A172 (cell line): ENCODE measurements at regions not wholly inside any gene's neighbourhood (a gene's known extent, or its start where the extent isn't known, plus 50 kb on each side); places are given as distances from the start of the nearest gene placed in this dataset.

Experiments
- DNase-seq: peaks from one replicate; pipeline ENCODE4 v3.0.0-alpha.2; 2015; ENCODE audit warnings: low spot score

DNA sequence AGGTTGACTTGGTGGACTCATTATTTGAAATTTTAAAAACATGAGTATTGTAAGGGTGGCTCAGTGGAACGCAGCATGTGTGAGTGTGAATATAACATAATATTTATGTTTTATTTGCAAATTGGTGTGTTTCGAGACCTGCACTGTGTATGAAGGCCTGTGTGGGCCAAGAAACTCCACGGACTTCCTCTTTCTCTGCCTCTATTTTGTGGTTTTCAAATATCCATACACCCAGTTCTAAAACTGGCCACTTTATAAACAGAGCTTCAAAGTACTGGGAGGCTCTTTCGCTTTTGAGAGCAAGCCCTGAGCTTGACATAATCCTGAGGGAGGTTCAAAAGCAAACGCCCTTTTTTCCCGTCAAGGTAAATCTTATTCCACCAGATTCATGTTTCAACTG is 187.7 kb downstream of the GPAT3 start:
- DNase-seq, result no peak

DNA sequence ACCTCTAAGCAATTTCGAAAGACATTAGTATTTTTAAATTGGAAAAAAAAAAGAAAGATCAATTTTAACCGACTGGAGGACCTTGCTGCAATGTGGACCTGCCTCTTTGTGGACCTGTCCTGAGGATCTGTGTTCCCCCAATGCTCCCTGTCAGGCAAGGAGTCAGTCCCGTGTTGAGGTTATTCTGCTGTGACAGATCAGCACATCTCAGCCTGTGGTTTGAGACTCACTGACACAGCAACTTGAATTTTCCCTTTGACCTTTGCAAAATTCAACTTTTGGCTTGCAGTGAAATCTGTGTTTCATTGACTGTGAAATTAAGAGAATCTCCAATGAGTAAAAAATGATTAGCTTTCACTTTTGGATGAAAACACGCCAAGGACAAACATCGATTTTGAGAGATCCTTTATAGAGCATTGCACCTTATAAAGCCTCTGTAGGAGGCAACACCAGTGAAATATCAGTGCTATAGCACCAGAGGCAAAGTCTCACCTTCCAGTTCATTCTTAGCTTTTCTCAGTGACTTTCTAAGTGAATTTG is 186.9 kb downstream of the GPAT3 start:
- no peak for DNase-seq

GRCh38 chr4:83716874-83717273 is 181.0 kb downstream of the GPAT3 start:
- no peak for DNase-seq

- no peak for DNase-seq
Measured at GRCh38 chr4:83712890-83713289, 177.0 kb downstream of the GPAT3 start.

DNA sequence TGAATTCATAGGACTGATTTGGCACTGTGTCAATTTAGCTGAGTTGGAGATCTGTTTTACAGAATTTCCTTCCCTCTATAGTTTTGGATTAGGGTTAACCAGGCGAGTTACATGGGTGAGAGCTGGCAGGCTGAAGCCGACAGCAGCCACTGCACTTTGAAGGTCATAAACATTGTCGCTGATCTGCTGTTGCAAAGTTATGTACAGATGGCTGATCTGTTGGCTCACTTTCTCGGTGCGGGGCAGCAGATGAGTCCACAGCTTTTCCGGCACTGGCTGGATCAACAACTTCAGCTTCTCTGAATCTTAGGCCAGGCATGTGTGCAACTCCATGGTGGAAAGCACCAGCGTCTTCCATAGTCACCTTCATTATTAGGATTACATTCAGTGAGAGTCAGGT is 173.7 kb downstream of the GPAT3 start:
- no peak for DNase-seq

DNA sequence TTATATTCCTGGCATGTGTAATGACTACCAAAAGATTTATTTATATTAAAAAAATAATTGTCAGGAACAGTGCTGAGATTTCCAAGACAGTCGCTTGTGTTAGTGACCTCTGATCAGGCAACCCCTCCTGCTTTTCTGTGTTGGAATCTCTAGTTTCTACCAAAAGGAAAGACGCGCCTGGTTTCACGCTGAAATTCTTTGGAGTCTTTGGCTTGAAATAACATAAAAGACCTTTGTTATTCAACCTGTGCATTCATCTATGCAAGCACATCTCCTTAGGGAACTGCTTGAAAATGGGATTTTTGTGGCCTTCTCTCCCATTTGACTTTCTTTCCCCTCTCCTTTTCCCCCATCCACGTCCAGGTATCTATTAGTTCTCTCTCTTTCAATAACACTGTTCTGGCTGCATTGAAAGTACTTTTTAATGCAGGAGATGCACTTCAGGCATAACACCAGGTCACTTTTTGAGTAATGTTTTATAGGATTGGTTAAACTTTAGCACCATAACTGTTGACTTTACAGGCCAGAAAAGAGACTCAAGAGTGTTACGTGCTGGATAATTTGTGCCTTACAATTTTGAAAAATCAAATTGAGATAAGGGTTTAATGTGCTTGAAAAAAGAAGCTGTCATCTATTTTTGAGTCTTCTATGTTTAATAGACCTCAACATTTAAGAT is 172.7 kb downstream of the GPAT3 start:
- DNase-seq, result no peak

GRCh38 chr4:83704786-83705185 is 168.9 kb downstream of the GPAT3 start:
- DNase-seq, result no peak

GRCh38 chr4:83703752-83704151 is 167.8 kb downstream of the GPAT3 start:
- DNase-seq, result no peak

DNA sequence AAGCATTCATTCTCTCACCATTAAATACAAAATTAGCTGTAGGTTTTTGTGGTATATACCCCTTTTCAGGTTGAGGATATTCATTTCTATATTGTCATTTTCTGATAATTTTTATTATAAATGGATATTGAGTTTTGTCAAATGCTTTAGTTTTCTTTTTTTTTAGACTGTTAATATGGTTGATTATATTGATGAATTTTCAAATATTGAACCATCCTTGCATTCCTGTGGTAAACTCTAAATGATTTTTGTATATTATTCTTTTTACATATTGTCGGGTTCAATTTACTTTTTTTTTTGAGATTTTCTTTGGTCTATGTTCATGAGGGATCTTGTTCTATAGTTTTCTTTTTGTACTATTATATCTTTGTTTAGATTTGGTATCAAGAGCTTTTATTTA is 165.1 kb downstream of the GPAT3 start:
- no peak for DNase-seq

- DNase-seq, result no peak
Measured at GRCh38 chr4:83699358-83699757, 163.4 kb downstream of the GPAT3 start.

DNA sequence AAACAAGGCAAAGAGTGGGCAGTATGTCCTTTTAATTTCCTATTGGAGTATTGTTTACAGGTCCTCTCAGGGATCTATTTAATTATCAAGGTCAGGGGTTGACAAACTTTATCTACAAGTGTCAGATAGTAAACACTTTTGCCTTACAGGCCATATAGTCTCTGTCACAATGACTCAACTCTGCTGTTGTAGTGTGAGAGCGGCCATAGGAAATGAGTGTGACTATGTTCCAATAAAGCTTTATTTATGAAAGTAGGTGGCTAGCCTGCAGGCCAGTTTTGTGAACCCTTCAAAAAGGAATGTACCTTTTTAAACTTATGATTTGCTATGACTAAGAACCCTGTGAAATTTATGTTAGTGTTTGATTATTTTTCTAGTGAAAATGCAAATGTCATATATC is 156.1 kb downstream of the GPAT3 start:
- peak; percentile 7 for DNase-seq

DNA sequence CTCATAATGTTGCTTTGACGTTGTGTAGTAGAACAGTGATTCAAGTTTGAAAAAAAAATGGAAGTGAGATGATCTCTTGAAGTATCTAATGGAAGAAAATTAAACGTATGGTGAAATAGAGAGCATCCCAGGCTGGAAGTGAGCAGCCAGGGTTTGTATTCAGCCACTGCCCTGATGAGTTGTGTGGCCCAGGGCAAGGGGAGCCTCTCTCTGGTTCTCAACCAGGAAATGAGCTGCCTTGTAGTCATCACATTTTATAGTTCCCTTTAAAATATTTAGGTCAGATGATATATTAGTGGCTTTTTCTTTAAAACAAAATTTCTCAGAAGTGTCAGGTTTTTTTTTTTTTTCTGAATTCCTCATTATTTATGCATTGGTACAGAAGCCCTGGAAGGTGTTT is 150.3 kb downstream of the GPAT3 start:
- DNase-seq, result peak; percentile 69

- no peak for DNase-seq
Measured at GRCh38 chr4:83679692-83680091, 143.8 kb downstream of the GPAT3 start.

DNA sequence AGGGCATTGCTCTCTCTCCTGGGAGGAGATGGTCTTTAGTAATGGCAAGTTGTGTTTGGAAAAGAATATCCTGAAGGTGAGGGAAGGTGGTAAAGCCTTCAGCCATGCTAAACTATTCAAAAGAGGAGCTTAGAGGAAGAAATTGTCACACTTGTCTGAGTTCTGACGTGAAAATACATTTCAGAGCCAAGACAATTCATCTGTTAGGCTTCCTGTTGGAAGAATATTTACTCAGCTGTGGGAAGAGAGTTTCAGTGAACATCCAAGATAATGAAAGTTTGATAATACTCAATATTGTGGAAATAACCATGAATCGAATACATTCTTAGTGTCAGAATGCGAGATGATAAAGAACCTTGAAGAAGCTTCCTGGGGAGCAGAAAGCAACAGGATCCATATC is 143.3 kb downstream of the GPAT3 start:
- no peak for DNase-seq

DNA sequence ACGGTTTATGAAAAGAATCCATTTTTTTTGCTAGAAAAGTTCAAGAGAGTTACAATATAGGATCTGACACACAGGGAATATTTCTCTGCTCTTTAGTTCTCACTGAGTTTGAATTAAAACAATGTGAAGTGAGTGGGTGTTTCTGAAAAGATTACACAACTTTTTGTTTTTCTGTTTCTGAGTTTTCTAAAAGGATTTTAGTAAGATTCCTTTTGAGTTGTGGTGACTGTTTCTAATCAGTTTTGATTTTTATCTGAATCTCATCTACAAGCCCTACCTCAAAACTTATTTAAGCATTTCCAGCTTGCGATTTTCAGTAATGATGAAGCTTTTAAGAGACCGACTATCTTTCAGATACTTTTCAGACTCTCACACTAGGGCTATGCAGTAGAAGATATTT is 141.7 kb downstream of the GPAT3 start:
- DNase-seq, result no peak

DNA sequence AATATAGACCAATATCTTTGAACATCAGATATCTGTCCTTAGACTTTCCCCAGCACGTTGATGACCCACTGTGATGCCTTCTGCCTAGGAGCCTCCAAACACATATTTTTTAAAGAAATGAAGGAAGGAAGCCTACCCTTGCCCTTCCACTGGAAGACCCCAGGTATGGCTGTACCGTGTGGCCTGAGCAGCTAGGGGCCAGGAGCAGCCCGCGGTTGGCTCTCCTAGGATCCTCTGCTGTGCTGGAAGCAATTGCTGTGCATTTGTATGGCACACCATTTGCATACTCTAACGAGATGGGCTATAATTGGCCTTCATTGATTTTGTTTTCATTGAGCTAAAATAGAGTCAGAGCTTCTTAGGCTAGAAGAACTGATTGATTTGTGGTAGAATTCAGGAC is 128.8 kb downstream of the GPAT3 start:
- no peak for DNase-seq

- no peak for DNase-seq
Measured at GRCh38 chr4:83664071-83664470, 128.2 kb downstream of the GPAT3 start.

- no peak for DNase-seq
Measured at GRCh38 chr4:83662204-83662603, 126.3 kb downstream of the GPAT3 start.

- no peak for DNase-seq
Measured at GRCh38 chr4:83661359-83661758, 125.5 kb downstream of the GPAT3 start.

DNA sequence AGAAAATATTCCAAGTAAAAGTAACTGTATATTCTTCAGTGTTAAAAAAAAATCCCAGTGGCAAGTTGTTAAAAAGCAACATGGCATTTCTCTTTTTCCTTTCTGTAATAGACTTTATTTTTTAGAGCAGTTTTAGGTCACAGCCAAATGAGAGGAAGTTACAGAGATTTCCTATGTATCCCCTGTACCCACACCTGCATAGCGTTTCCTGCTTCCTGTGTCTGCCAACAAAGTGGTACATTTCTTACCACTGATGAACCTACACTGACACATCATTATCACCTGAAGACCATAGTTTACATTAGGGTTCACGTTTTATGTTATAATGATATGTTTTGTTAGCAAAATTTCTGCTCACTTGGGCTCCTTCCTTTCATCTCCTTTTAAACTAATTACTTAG is 124.7 kb downstream of the GPAT3 start:
- DNase-seq, result no peak

GRCh38 chr4:83658806-83659205 is 122.9 kb downstream of the GPAT3 start:
- DNase-seq, result no peak

DNA sequence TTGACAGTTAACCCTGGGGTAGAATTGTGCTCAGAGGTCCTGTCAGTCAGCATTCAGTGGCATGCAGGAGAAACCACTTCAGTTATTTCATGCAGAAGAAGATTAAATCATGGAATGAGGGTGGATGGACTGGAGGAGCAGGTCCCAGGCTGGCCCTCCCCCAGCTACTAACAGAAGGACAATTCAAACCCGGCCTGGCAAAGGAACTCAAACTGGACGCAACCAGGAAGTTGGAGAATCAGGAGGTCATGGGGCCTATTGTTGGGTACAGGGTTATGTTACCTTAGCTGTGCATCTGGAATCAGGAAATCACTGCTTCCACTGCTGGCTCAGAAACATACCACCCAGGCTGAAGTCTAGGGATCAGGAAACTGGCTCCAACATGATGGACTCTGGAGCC is 121.4 kb downstream of the GPAT3 start:
- DNase-seq, result no peak
